Prostate gland (tissue), 2 donors: ENCODE measurements at regions not wholly inside any gene's neighbourhood (a gene's known extent, or its start where the extent isn't known, plus 50 kb on each side); places are given as distances from the start of the nearest gene placed in this dataset.

Experiments used
- DNase-seq: peaks from one replicate; pipeline ENCODE4 v3.0.0-alpha.2; 2019; ENCODE audit warnings: low spot score
- H3K27ac ChIP-seq, 2 donors: fragments of 200-600 bp; sonication (generic); 2 replicates each; pipeline ENCODE4 v1.5.1; 2017 to 2019
- H3K27me3 ChIP-seq: fragments of 200-600 bp; sonication (generic); replicated peaks from 2 replicates; pipeline ENCODE4 v1.5.1; 2019; ENCODE audit not compliant: insufficient read depth
- H3K36me3 ChIP-seq, 2 donors: fragments of 200-600 bp; sonication (generic); 1 replicate in 1 of 2; 2 replicates in 1 of 2; pipeline versions ENCODE4 v1.5.1 to v1.8.1; 2017 to 2019
- H3K4me1 ChIP-seq: fragments of 200-600 bp; sonication (generic); replicated peaks from 2 replicates; pipeline ENCODE4 v1.5.1; 2019
- H3K4me3 ChIP-seq, 2 donors: fragments of 200-600 bp; sonication (generic); 2 replicates each; pipeline ENCODE4 v1.5.1; 2017 to 2019
- H3K9me3 ChIP-seq: fragments of 200-600 bp; sonication (generic); 2 replicates; pipeline ENCODE4 v1.5.1; 2017
- POLR2A ChIP-seq: fragments of 450-650 bp; IDR thresholded peaks from one replicate; pipeline ENCODE4 v1.6.1; 2016; ENCODE audit warnings: antibody characterized with exemption, mild to moderate bottlenecking
- POLR2AphosphoS5 ChIP-seq: sonication (generic); formaldehyde crosslinking; IDR thresholded peaks from one replicate; pipeline ENCODE4 v1.6.1; 2017; ENCODE audit warnings: antibody characterized with exemption
- WGBS: methylation state at CpG from one replicate; pipeline ENCODE4 v1.1.5; 2018; 5-methylcytosine and 5-hydroxymethylcytosine counted together
- intact Hi-C: fragments of 100-400 bp; cut with DNase I; formaldehyde crosslinking; loops from one replicate; pipeline ENCODE4 v1.14.2; 2022
- TF ChIP-seq, protein P1 (sequence below), 4 experiments: fragments of 200-600 bp in 2 of 4; fragments of 450-650 bp in 2 of 4; sonication (generic) in 2 of 4; IDR thresholded peaks; 1 replicate in 3 of 4; 2 replicates in 1 of 4; pipeline ENCODE4 v1.5.1; 2016 to 2019; ENCODE audit warnings: antibody characterized with exemption in 4 of 4, mild to moderate bottlenecking in 2 of 4, moderate library complexity in 2 of 4

GRCh38 chr19:28377077-28377476 is 835.9 kb downstream of the UQCRFS1 start:
- Histone ChIP-seq H3K4me1 (no peaks in the 10 kb centered on the region), H3K27me3 (no peaks in the 10 kb centered on the region), H3K27ac (no peak overlapping the region), H3K9me3 (no peaks in the 10 kb centered on the region), H3K4me3 (no peak overlapping the region), H3K36me3 (no peaks in the 10 kb centered on the region)
- DNase-seq: no peak
- intact Hi-C loops: no loop called here
- TF ChIP-seq POLR2AphosphoS5 (no peak), POLR2A (no peak)
- TF ChIP-seq, protein P1, sequence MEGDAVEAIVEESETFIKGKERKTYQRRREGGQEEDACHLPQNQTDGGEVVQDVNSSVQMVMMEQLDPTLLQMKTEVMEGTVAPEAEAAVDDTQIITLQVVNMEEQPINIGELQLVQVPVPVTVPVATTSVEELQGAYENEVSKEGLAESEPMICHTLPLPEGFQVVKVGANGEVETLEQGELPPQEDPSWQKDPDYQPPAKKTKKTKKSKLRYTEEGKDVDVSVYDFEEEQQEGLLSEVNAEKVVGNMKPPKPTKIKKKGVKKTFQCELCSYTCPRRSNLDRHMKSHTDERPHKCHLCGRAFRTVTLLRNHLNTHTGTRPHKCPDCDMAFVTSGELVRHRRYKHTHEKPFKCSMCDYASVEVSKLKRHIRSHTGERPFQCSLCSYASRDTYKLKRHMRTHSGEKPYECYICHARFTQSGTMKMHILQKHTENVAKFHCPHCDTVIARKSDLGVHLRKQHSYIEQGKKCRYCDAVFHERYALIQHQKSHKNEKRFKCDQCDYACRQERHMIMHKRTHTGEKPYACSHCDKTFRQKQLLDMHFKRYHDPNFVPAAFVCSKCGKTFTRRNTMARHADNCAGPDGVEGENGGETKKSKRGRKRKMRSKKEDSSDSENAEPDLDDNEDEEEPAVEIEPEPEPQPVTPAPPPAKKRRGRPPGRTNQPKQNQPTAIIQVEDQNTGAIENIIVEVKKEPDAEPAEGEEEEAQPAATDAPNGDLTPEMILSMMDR (IDR thresholded peaks at IDR 0.05): no peak
- WGBS: 31% methylated on average over 9 of the region's 9 CpGs

GRCh38 chr19:28374971-28375370 is 838.0 kb downstream of the UQCRFS1 start:
- DNase-seq: no peak
- Histone ChIP-seq H3K9me3 (no peaks in the 10 kb centered on the region), H3K4me1 (no peaks in the 10 kb centered on the region), H3K4me3 (no peak overlapping the region), H3K27me3 (no peaks in the 10 kb centered on the region), H3K27ac (no peak overlapping the region), H3K36me3 (no peaks in the 10 kb centered on the region)
- 60% methylated on average over 6 of the region's 6 CpGs for WGBS
- intact Hi-C loops: no loop called here
- TF ChIP-seq, protein P1 (IDR thresholded peaks at IDR 0.05): no peak
- TF ChIP-seq POLR2A: no peak
- TF ChIP-seq POLR2AphosphoS5: no peak

DNA sequence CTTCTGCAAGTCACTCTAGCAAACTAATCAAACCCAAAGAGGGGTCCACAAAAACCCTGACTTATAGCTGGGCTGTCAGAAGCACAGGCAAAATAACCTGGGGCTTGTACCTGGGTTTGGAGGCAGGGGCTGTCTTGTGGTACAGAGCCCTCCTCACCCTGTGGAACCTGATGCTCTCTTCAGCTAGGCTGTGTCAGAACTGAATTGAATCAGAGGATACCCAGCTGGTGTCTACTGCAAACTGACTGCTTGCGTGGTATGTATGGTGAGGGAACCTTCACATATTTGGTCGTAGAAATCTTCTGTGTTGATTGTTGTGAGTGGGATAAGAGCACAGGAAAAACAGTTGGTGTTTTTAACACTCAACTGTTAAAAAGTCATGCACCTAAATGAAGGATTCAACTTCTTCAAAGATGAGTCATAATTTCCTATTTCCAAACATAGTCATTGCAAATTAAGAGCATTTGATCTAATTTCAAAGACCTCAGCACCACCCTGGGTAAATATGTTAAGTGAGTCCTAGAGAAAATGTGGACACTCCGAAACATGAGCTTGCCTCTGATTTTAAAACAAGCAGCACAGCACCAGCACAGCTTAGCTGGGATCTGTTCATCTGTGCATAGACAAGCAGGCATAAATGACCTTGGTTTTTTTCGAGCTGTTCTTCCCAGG is 840.2 kb downstream of the UQCRFS1 start:
- Histone ChIP-seq H3K4me3 (no peak overlapping the region), H3K27ac (no peak overlapping the region), H3K9me3 (no peaks in the 10 kb centered on the region), H3K36me3 (no peaks in the 10 kb centered on the region), H3K27me3 (no peaks in the 10 kb centered on the region), H3K4me1 (no peaks in the 10 kb centered on the region)
- intact Hi-C loops: no loop called here
- TF ChIP-seq POLR2A (no peak), POLR2AphosphoS5 (no peak)
- TF ChIP-seq, protein P1 (IDR thresholded peaks at IDR 0.05): no peak
- whole genome bisulfite sequencing: 58% methylated on average over 4 of the region's 4 CpGs
- DNase-seq: no peak

- DNase-seq: no peak
- no peaks in the 10 kb centered on the region for H3K36me3 ChIP-seq
- WGBS: 78% methylated on average over 1 of the region's 1 CpG
- no peak overlapping the region for H3K4me3 ChIP-seq
- no peak overlapping the region for H3K27ac ChIP-seq
- intact Hi-C loops: no loop called here
- H3K4me1 ChIP-seq: no peaks in the 10 kb centered on the region
- TF ChIP-seq POLR2AphosphoS5 (no peak), POLR2A (no peak)
- TF ChIP-seq, protein P1 (IDR thresholded peaks at IDR 0.05): no peak
- no peaks in the 10 kb centered on the region for H3K27me3 ChIP-seq
- no peaks in the 10 kb centered on the region for H3K9me3 ChIP-seq
These were observed 845.8 kb downstream of the UQCRFS1 start for GRCh38 chr19:28367146-28367545.

DNA sequence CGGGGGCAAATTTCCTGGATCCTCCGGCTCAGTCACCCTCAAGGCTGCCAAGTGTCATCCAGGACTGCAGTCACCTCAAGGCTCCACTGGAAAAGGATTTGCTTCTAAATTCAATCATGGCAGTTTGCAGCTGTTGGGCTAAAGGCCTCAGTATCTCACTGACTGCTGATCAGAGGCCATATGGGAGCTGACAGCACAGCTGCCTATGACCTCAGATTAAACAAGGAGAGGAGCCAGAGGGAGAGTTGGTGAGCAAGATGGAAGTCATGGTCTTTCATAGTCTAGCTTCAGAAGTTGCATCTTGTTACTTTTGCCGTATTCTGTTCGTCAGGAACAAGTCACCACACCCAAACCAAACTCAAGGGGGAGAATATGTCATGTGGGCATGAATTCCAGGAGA is 849.7 kb downstream of the UQCRFS1 start:
- Histone ChIP-seq H3K27me3 (no peaks in the 10 kb centered on the region), H3K4me1 (no peaks in the 10 kb centered on the region), H3K9me3 (no peaks in the 10 kb centered on the region), H3K4me3 (no peak overlapping the region), H3K36me3 (no peaks in the 10 kb centered on the region), H3K27ac (no peak overlapping the region)
- intact Hi-C loops: no loop called here
- DNase-seq: no peak
- WGBS: 80% methylated on average over 4 of the region's 4 CpGs
- TF ChIP-seq POLR2AphosphoS5 (no peak), POLR2A (no peak)
- TF ChIP-seq, protein P1 (IDR thresholded peaks at IDR 0.05): no peak
